GM10266 (cell line): ENCODE measurements at regions not wholly inside any gene's neighbourhood (a gene's known extent, or its start where the extent isn't known, plus 50 kb on each side); places are given as distances from the start of the nearest gene placed in this dataset.

ENCODE experiments used
- DNase-seq: peaks from one replicate; pipeline ENCODE4 v3.0.0; 2012; ENCODE audit errors: extremely low spot score
- CTCF ChIP-seq: IDR thresholded peaks from 2 replicates; pipeline ENCODE4 v1.5.1; 2012; ENCODE audit warnings: mild to moderate bottlenecking, low read depth; ENCODE audit not compliant: control insufficient read depth, insufficient read depth; ENCODE audit errors: missing control alignments

GRCh38 chr11:104490182-104490581 is 326.2 kb upstream of the PDGFD start:
- DNase-seq: no peak
- no peak for TF ChIP-seq CTCF

GRCh38 chr11:104488561-104488960 is 324.6 kb upstream of the PDGFD start:
- no peak for TF ChIP-seq CTCF
- DNase-seq: no peak

- no peak for DNase-seq
- TF ChIP-seq CTCF: no peak
Measured at GRCh38 chr11:104487046-104487806, 323.3 kb upstream of the PDGFD start.

- TF ChIP-seq CTCF: no peak
Measured at GRCh38 chr11:104484804-104485554, 321.0 kb upstream of the PDGFD start.

GRCh38 chr11:104476898-104477297 is 313.0 kb upstream of the PDGFD start:
- DNase-seq: no peak
- TF ChIP-seq CTCF: no peak

More at GRCh38 chr11:104484804-104485554, 321.0 kb upstream of the PDGFD start:
- no peak for DNase-seq

GRCh38 chr11:104476454-104476853 is 312.5 kb upstream of the PDGFD start:
- DNase-seq: no peak
- TF ChIP-seq CTCF: no peak

GRCh38 chr11:104467404-104467803 is 303.5 kb upstream of the PDGFD start:
- no peak for DNase-seq
- TF ChIP-seq CTCF: no peak
